Fibroblast of mammary gland (primary cell): ENCODE measurements at regions not wholly inside any gene's neighbourhood (a gene's known extent, or its start where the extent isn't known, plus 50 kb on each side); places are given as distances from the start of the nearest gene placed in this dataset.
A peak's percentile ranks its signal among the peaks of the same experiment; 100 is the strongest.
"Not testable (repeated sequence)": the region's sequence is repeated elsewhere in the genome, so short reads cannot be mapped to it uniquely, and the experiment has no call there.

Experiments used
- DNase-seq: peaks from one replicate; pipeline ENCODE4 v3.0.0-alpha.2; 2010; ENCODE audit warnings: low read depth
- H3K4me3 ChIP-seq: 2 replicates; pipeline ENCODE4 v1.5.1; 2011; ENCODE audit warnings: low read depth, mild to moderate bottlenecking, low read length, moderate library complexity; ENCODE audit not compliant: control insufficient read depth
- CTCF ChIP-seq: conservative IDR thresholded peaks from 2 replicates; pipeline ENCODE4 v1.5.1; 2011; ENCODE audit warnings: low read depth, low read length, inconsistent platforms; ENCODE audit not compliant: control insufficient read depth, insufficient read depth

DNA sequence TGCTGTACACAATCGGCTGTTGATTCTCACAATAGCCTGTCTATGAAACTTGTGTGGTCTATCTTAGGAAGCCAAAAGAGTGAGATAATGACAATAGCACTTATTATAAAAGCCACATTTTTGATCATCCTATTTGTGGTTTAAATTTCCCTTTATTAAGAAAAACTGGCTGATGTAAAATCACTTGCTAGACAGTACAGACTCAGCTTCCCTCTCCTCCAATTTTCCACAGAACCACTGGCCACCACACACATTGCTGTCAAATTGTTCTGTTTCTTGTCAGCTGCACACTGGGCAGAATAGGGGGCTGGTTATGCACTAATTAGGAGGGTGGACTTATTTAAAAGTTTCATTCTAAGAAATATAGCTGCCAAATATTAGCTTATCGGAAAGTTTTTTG is 425.9 kb downstream of the EPHA3 start:
- no peak for DNase-seq
- TF ChIP-seq CTCF = no peak
- H3K4me3 ChIP-seq = no peak overlapping the region

- not testable (repeated sequence) for H3K4me3 ChIP-seq, DNase-seq
Measured at GRCh38 chr3:89554587-89554986, 447.2 kb downstream of the EPHA3 start.

DNA sequence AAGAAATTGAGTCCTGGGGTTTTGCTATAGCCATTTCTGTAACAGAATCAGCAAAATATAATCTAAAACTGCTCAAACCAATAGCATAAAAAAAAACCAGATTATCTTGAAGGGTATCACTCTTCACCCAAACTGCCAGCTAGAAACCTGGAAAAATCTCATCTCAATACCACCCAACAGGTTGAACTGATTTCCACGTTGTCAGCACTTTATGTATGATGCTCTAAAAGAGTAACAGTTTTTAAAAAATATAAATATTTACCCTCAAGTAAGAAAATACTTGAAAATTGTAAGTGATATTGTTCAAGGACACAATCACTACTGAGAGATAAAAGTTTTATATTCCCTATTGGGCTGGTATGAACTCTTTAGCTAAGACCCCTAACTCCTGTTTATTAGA is 451.3 kb downstream of the EPHA3 start:
- no peak for DNase-seq
- TF ChIP-seq CTCF = no peak
- H3K4me3 ChIP-seq = no peak overlapping the region

- TF ChIP-seq CTCF = no peak
- no peak for DNase-seq
Measured at GRCh38 chr3:89560568-89560967, 453.1 kb downstream of the EPHA3 start.

DNA sequence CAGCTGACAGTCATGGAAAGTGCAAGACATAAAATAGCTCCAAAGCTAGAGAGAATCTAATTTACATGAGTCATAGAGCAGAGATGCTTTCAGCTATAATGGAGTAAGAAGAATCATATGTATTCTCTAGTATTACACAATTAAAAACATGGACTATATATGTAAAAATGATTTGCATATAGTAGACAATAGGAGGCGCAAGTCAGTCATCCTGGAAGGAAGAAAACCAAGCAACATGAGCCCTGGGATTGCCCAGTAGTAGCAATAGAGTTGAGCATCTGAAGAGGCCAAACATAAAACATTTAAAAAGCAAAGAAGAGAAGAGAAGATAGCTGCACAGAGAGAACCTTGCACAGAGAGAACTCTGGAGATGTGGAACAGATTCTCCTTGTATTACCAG is 455.0 kb downstream of the EPHA3 start:
- no peak for TF ChIP-seq CTCF
- no peak for DNase-seq
- H3K4me3 ChIP-seq = no peak overlapping the region

More at GRCh38 chr3:89560568-89560967, 453.1 kb downstream of the EPHA3 start:
- no peak overlapping the region for H3K4me3 ChIP-seq

GRCh38 chr3:89565098-89565497 is 457.7 kb downstream of the EPHA3 start:
- no peak for TF ChIP-seq CTCF
- no peak overlapping the region for H3K4me3 ChIP-seq
- peak; percentile 36 for DNase-seq

DNA sequence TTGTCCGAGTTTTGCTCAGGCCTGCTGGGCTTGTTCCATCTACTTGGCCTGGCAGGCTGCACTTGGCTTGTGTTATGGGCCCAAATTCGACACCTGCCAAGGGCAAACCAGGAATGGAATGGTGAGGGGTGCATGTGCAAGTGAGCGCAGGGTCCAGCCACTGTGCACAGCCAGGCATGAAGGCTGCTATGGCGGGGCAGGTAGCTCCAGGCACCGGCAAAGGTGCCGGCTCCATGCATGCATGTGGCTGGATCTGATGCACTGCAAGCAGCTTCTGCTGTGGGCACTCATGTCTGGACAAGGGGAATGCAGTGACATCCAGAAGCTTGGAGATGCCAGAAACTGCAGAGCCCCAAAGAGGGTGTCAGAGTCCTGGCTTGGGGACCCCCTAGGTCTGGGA is 463.0 kb downstream of the EPHA3 start:
- no peak overlapping the region for H3K4me3 ChIP-seq
- TF ChIP-seq CTCF = no peak
- no peak for DNase-seq

DNA sequence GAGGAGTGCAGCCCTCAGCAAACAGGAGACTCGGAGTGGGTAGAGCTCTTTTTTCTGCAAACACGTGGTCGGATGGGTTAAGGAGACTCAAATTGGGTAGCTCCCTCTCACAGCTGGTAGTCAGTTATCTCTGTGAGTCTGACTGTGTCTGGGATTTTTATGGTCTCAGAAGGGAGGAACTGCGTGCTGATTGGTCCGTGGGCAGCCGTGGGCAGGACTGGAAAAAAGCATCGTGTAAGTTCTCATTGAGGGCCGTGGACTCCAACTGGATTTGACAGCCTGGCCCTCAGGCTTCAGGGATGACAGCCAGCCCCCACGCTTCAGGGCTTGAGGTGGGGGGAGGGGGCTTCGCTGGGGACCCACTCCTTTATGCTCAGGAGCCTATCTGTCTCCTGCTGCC is 463.9 kb downstream of the EPHA3 start:
- no peak overlapping the region for H3K4me3 ChIP-seq
- TF ChIP-seq CTCF = no peak
- no peak for DNase-seq
